K562 (cell line): ENCODE measurements at regions not wholly inside any gene's neighbourhood (a gene's known extent, or its start where the extent isn't known, plus 50 kb on each side); places are given as distances from the start of the nearest gene placed in this dataset.

ENCODE experiments used
- CBX1 ChIP-seq: sonication (generic); IDR thresholded peaks from 2 replicates; pipeline ENCODE4 v1.6.1; 2016; ENCODE audit warnings: antibody characterized with exemption, low read depth, mild to moderate bottlenecking
- CTCF ChIP-seq, 3 experiments: IDR thresholded peaks in 2 of 3; conservative IDR thresholded peaks in 1 of 3; 2 replicates each; pipeline ENCODE4 v1.5.1; 2011 to 2012; ENCODE audit warnings: low read length in 3 of 3, mild to moderate bottlenecking in 3 of 3, control low read depth in 2 of 3, improper control_type of control experiment in 1 of 3, inconsistent platforms in 1 of 3, low read depth in 1 of 3, mixed read lengths in 1 of 3, moderate library complexity in 1 of 3; ENCODE audit not compliant: insufficient read depth in 2 of 3
- IRF2 ChIP-seq: sonication (generic); formaldehyde crosslinking; IDR thresholded peaks from 2 replicates; pipeline ENCODE4 v1.8.1; 2022; ENCODE audit warnings: mild to moderate bottlenecking, missing genetic modification reagents
- JUND ChIP-seq, 2 experiments: IDR thresholded peaks; 2 replicates in 1 of 2; 3 replicates in 1 of 2; pipeline ENCODE4 v1.6.1; 2011; ENCODE audit warnings: borderline replicate concordance in 2 of 2, low read depth in 2 of 2, low read length in 2 of 2, improper control_type of control experiment in 1 of 2, missing biosample characterization in 1 of 2, missing genetic modification characterization in 1 of 2, missing genetic modification reagents in 1 of 2
- KLF16 ChIP-seq: IDR thresholded peaks from 2 replicates; pipeline ENCODE4 v1.6.1; 2016; ENCODE audit warnings: antibody characterized with exemption
- NCOA4 ChIP-seq: fragments of 450-650 bp; IDR thresholded peaks from 2 replicates; pipeline ENCODE4 v1.6.1; 2018; ENCODE audit warnings: mild to moderate bottlenecking; ENCODE audit not compliant: partially characterized antibody
- POLR2G ChIP-seq: fragments of 200-400 bp; formaldehyde crosslinking; IDR thresholded peaks from 2 replicates; pipeline ENCODE4 v1.6.1; 2017; ENCODE audit warnings: low read depth, mild to moderate bottlenecking, antibody characterized with exemption, low read length, moderate library complexity
- SLC30A9 ChIP-seq: fragments of 250-450 bp; sonication (Bioruptor Pico); IDR thresholded peaks from 2 replicates; pipeline ENCODE4 v1.8.0; 2022; ENCODE audit warnings: mild to moderate bottlenecking, moderate library complexity
- TCFL5 ChIP-seq: fragments of 250-450 bp; sonication (Bioruptor Pico); conservative IDR thresholded peaks from 2 replicates; pipeline ENCODE4 v1.6.1; 2021; ENCODE audit warnings: mild to moderate bottlenecking, moderate library complexity, matching md5 sums
- THRA ChIP-seq: fragments of 450-650 bp; IDR thresholded peaks from 2 replicates; pipeline ENCODE4 v1.6.1; 2017; ENCODE audit warnings: mild to moderate bottlenecking, moderate library complexity
- ZNF318 ChIP-seq, 2 experiments: fragments of 450-650 bp; IDR thresholded peaks; 2 replicates each; pipeline ENCODE4 v1.6.1; 2016; ENCODE audit warnings: mild to moderate bottlenecking in 2 of 2, borderline replicate concordance in 1 of 2, low read depth in 1 of 2, moderate library complexity in 1 of 2
- ZNF449 ChIP-seq: fragments of 250-450 bp; sonication (Bioruptor Pico); IDR thresholded peaks from 2 replicates; pipeline ENCODE4 v1.8.0; 2022; ENCODE audit warnings: moderate library complexity, mild to moderate bottlenecking, inconsistent platforms

- TF ChIP-seq JUND (IDR thresholded peaks at IDR 0.05; ENCODE audit: borderline replicate concordance, low read depth, low read length) (no peak), JUND (tag; IDR thresholded peaks at IDR 0.05; ENCODE audit: borderline replicate concordance, low read depth, low read length) (no peak), ZNF318 (IDR thresholded peaks at IDR 0.05; ENCODE audit: borderline replicate concordance in 1 of 2, low read depth in 1 of 2) (no peak), KLF16 (no peak), CTCF (IDR thresholded peaks at IDR 0.05 in 2 of 3, conservative IDR thresholded peaks at IDR 0.05 in 1 of 3; ENCODE audit: insufficient read depth in 2 of 3, low read depth in 1 of 3, low read length in 3 of 3) (no peak), SLC30A9 (CRISPR knock-in tag) (no peak), CBX1 (no peak), NCOA4 (no peak), POLR2G (no peak), TCFL5 (no peak), ZNF449 (CRISPR knock-in tag) (no peak), THRA (no peak), IRF2 (CRISPR knock-in tag) (no peak)
Observed at GRCh38 chr4:180169394-180169793, 2073.8 kb upstream of the TENM3 start.
